ENCODE measurements at regions not wholly inside any gene's neighbourhood (a gene's known extent, or its start where the extent isn't known, plus 50 kb on each side); places are given as distances from the start of the nearest gene placed in this dataset.
"Not testable (repeated sequence)": the region's sequence is repeated elsewhere in the genome, so short reads cannot be mapped to it uniquely, and the experiment has no call there.

- no peak for DNase-seq (ENCODE audit: low read depth)
Measured at GRCh38 chr12:124706363-124706762, 139.0 kb upstream of the NCOR2 start.

GRCh38 chr12:124705545-124706138 lies 138.2 kb upstream of the NCOR2 start:
- DNase-seq (ENCODE audit: low read depth), result no peak

- DNase-seq (ENCODE audit: low read depth), result no peak
Measured at GRCh38 chr12:124704619-124705018, 137.2 kb upstream of the NCOR2 start.

GRCh38 chr12:124703856-124704255 lies 136.4 kb upstream of the NCOR2 start:
- DNase-seq (ENCODE audit: low read depth), result no peak

DNA sequence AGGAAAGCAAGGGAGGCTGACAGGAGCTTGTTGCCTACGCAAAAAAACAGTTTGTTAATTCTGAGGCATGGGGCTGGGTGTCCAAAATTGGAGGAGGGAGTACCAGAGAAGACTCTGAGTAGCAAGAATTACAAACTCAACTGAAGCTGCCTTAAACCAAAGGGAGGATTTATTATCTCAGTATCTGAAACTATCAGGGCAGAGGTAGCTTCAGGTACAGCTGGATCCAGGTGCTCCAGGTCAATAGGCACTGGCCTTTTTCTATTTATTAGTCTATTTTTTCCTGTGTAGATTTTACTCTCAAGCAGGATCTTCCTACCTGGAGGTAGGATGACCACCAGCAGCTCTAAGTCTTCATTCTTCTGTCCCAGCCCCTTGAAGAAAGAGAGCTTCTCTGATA lies 135.3 kb upstream of the NCOR2 start:
- no peak for DNase-seq (ENCODE audit: low read depth)

- DNase-seq (ENCODE audit: low read depth), result no peak
Measured at GRCh38 chr12:124700810-124701592, 133.6 kb upstream of the NCOR2 start.

DNA sequence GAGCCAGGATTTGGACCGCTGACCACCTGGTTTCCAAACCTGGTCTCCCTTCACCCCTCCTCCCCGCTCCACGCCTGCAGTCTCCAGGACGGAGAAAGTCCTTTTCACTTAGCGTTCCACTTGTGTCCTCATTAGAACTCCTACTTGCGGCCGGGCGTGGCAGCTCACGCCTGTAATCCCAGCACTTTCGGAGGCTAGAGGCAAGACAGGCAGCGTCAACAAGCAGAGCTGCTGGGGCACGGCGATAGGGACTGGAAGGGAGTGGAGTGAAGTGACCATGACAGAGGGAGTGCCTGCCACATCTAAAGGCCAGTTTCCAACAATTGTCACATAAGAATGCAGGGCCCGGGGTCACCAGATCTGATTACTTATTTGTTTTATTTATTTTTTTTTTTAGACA lies 132.5 kb upstream of the NCOR2 start:
- no peak for DNase-seq (ENCODE audit: low read depth)

GRCh38 chr12:124698998-124699305 lies 131.5 kb upstream of the NCOR2 start:
- DNase-seq (ENCODE audit: low read depth), result no peak

GRCh38 chr12:124698211-124698997 lies 131.0 kb upstream of the NCOR2 start:
- no peak for DNase-seq (ENCODE audit: low read depth)

DNA sequence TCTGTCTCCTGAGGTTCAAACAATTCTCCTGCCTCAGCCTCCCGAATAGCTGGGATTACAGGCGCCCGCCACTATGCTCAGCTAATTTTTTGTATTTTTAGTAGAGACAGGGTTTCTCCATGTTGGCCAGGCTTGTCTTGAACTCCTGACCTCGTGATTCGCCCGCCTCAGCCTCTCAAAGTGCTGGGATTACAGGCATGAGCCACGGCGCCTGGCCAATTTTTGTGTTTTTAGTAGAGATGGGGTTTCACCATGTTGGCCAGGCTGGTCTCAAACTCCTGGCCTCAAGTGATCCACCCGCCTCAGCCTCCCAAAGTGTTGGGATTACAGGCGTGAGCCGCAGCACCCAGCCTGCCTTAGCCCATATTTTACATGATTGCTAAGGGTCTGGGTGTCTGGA lies 130.3 kb upstream of the NCOR2 start:
- DNase-seq (ENCODE audit: low read depth), result not testable (repeated sequence)

DNA sequence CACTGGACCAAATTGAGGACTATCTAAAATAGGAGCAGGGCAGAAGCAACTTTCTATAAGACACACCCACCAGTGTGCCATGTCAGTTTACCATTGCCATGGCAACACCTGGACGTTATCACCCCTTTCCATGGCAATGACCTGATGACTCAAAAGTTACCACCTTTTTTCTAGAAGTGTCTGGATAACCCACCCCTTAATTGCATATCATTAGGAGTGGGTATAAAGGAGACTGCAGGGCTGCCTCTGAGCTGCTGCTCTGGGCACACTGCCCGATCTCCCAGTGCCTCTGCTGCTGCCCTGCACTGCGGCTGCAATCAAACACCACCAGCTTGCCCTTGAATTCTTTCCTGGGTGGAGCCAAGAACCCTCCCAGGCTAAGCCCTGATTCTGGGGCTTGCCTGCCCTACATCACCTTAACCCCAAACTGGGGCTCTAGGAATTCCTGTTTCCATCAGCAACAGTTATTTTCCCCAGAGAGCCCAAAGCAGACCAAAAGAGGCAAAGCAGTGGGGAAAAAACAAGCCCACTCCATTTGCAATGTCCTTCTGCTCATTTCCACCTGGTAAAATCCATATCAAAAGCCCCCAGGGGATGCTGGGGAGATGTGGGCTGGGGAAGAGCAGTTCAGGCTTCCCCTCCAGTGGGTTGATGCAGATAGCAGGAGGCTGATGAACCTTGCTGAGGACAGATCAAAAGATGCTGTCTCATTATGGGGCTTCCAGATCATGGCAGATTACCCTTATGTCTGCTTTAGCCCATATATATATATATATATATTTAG lies 129.5 kb upstream of the NCOR2 start:
- peak; percentile 26 for DNase-seq (ENCODE audit: low read depth)

DNA sequence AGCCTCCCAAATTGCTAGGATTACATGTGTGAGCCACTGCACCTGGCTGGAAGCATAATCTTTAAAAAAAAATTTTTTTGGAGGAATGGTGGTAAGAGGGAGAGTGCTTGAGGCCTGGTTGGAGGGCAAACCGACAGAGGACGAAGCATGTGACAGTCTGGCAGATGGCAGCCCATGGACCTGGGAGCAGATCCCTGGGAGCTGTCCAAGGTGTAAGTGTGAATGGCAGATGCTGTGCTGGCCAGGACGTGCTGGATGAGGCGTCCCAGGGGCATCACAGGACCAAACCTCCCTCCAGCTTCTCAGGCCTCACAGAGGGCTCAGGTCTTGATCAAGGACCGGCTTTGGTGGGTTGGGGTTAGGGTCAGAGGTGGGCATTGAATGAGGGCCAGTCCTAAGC lies 128.4 kb upstream of the NCOR2 start:
- DNase-seq (ENCODE audit: low read depth), result peak; percentile 43

DNA sequence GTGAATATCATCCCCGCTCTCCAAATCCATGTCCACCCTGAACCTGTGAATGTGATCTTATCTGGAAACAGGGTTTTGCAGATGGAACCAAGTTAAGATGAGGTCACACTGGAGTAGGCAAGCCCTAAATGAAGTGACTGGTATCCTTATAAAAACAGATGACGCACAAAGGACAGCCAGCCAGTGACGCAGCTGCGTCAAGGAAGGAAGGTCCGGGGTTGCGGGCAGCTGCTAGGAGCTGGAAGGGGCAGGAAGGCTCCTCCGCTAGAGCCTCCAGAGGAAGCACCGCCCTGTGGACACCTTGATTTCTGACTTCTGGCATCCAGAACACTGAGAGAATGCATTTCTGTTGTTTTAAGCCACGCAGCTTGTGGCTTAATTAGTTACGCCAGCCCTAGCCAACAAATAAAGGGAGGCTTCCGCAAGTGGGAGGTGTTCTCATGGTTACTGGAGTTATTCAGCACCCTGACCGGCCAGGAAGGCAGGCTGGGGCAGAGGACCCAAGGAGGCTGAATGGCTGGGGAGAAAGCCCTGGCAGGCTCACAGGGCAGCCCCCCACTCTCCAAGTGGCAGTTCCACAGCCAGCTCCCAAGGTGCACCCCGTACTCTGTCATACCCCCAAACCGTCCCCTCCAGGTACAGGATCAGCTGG lies 127.6 kb upstream of the NCOR2 start:
- peak; percentile 94 for DNase-seq (ENCODE audit: low read depth)

DNA sequence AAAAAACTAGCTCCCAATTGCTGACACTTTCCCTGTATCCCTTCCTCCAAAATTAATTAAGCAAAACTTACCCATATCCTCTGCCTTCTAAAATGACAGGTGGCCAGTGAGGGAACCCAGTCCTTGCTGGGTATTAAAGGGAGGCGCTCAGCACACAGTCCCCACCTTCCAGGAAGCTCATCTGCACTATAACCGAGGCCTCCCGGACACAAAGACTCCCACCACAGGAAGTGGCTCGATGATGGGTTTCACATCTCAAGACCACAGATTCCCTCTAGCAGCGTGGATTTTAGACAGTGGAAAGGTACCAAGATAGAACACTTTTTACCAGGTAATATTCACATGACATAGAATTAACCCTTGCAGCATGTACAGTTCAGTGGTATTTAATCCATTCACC lies 126.8 kb upstream of the NCOR2 start:
- no peak for DNase-seq (ENCODE audit: low read depth)

- DNase-seq (ENCODE audit: low read depth), result no peak
Measured at GRCh38 chr12:124693111-124693723, 125.8 kb upstream of the NCOR2 start.

DNA sequence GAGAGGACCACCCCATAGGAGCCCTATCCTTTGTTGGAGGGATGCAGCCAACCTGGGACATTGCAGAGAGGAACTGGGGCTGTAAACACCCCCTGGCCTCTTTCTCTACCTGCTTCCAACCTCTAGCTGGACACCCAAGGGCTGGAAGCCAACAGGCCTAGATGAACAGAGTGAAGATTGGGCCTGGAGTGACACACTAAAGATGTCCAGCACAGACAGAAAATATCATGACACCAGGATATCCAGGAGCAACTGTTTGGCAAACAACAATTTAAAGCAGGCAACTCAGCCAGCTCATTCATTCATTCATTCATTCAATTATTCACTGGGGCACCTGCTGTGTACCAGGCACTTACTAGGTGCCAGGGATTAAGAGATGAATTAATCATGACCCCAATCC lies 125.0 kb upstream of the NCOR2 start:
- DNase-seq (ENCODE audit: low read depth), result no peak

GRCh38 chr12:124691429-124691828 lies 124.0 kb upstream of the NCOR2 start:
- no peak for DNase-seq (ENCODE audit: low read depth)

- DNase-seq (ENCODE audit: low read depth), result no peak
Measured at GRCh38 chr12:124689631-124690030, 122.2 kb upstream of the NCOR2 start.

DNA sequence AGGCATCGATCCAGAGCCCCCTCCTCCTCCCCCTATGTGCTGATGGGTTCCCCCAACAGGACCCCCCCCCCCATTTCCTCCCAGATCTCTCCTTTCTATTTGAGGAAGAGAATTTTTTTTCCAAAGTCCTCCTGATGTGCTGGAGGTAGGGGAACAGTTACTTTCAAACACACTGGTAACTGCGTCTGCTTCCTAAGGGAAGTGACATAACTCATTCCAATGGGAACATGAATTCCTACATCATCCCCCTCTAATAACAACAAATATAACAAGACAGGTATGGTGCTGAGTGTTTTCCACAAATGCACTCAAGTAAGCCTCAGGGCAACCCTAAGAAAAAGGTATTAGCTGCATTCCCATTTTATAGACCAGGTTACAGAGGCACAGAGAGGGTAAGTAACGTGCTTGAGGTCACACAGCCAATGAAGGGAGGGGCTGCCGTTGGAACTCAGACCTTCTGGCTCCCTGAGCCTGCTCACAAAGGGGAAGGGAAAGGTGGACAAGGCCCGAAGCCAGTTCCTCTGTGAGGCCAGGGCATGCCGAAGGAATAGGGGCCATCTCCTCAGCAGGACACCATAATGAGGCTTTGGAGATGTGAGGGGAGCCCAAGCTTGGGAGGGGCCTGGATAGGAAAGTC lies 121.1 kb upstream of the NCOR2 start:
- no peak for DNase-seq (ENCODE audit: low read depth)

DNA sequence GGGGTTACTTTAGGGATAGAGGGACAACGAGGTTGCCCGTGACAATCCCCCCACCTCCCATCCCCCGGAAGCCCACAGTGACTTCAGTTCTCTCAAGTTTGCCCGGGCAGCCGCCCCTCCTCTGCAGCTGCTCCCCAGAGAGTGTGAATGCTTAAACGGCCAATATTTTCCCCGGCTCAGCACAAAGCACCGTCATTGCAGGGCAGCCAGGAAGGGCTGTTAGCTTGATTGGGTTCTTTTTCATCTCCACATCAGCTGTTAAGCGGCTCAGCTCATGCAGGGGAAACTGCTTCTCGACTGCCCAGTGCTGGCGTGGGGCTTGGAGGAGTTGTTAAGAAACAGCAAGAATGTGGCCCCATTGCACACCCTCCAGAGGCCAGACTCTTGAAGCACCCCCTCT lies 120.5 kb upstream of the NCOR2 start:
- DNase-seq (ENCODE audit: low read depth), result no peak

Data from M059J (cell line).